HS-5 (cell line): ENCODE measurements at regions not wholly inside any gene's neighbourhood (a gene's known extent, or its start where the extent isn't known, plus 50 kb on each side); places are given as distances from the start of the nearest gene placed in this dataset.
A peak's percentile ranks its signal among the peaks of the same experiment; 100 is the strongest.
"Not testable (repeated sequence)": the region's sequence is repeated elsewhere in the genome, so short reads cannot be mapped to it uniquely, and the experiment has no call there.

Experiments used
- DNase-seq: peaks from one replicate; pipeline ENCODE4 v3.0.0-alpha.2; 2012; ENCODE audit warnings: low read depth

DNA sequence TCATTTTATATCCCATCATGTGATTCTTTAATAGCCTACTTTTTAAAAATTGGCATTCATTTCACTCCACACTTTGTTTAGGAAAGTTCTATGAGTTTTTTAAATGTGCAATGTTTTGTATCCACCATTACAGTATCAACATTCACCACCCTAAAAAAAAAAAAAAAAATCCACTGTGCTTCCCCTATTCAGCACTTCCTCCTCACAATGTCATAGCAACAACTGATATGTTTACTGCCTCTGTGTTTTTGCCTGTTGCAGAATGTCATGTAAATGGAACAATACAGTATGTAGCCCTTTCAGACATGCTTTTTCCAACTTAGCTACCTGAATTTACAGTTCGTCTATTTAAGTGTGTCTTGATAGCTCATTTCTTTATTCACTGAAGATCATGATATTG lies 754.2 kb downstream of the FAM181B start:
- DNase-seq = no peak

- DNase-seq = no peak
Measured at GRCh38 chr11:81975261-81975900, 758.3 kb downstream of the FAM181B start.

- no peak for DNase-seq
Measured at GRCh38 chr11:81970886-81971285, 762.8 kb downstream of the FAM181B start.

- no peak for DNase-seq
Measured at GRCh38 chr11:81967242-81967641, 766.4 kb downstream of the FAM181B start.

GRCh38 chr11:81966340-81966739 lies 767.3 kb downstream of the FAM181B start:
- no peak for DNase-seq

DNA sequence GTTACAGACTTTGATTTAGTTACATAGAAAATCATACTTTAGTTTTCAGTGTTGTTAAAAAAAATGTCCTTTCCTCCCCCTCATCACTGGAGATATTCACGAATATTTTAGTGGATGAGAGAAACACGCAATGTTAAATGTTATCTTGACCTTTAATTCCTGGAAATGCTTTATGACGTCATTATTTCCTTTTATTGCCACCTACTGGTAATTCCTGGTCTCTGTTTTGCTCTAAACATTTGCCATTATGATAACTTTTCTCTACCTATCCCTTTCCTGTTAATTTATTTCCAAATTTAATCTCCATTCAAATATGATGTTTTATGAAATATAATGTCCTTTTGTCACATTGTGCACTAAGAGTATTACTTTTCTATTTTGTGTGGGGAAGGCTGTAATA lies 770.6 kb downstream of the FAM181B start:
- peak; percentile 16 for DNase-seq

- no peak for DNase-seq
Measured at GRCh38 chr11:81960443-81960842, 773.2 kb downstream of the FAM181B start.

DNA sequence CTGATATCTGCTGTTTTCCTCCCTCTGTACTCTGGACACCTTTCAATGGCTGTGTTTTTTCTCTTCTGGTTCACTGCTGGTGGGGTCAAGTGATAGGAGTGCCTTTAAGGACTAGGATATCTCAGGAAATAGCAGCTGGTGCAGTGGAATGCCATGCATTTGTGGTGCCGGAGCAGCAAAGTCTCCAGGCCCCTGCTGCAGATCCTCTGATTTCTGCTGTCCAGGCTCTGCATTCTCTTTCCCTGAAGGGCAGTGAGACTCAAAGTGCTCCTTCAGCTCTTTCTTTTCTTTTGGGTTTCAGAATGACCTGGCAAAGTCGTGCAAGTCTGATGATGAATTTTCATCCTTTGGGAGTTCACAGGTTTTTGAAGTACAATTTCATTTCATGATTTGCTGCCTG lies 774.3 kb downstream of the FAM181B start:
- no peak for DNase-seq

DNA sequence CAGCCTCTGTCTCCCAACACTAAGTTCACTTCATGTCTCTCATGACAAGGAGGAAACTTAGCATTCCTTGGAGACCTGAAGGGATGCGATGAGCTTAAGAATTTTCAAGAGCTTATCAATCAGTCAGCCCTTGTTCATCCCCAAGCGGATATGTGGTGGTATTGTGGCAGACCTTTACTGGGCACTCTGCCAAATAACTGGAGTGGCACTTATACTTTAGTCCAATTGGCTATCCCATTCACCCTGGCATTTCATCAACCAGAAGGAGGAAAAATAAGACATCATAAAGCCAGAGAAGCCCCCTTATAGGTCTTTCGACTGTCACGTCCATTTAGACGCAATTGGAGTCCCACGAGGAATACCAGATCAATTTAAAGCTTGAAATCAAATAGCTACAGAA lies 779.4 kb downstream of the FAM181B start:
- not testable (repeated sequence) for DNase-seq

- no peak for DNase-seq
Measured at GRCh38 chr11:81946831-81947230, 786.8 kb downstream of the FAM181B start.

GRCh38 chr11:81942646-81943045 lies 791.0 kb downstream of the FAM181B start:
- no peak for DNase-seq

- no peak for DNase-seq
Measured at GRCh38 chr11:81941998-81942397, 791.7 kb downstream of the FAM181B start.

DNA sequence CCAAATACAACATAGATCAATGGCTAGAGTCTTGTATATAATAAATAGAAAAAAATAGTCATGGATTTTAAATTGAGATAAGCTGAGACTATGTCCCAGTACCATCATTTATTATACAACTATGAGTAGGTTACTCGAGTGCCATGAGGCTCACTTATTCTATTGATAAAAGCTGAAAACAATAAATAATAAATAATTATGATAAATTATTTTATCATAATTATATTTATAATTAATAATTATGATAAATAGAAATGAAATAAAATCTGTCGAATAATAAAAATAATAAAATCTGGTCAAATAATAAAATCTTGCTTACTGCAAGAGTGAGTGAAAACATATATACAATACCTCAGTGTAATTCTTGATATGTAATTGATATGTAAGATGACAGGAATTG lies 801.4 kb downstream of the FAM181B start:
- DNase-seq = no peak

DNA sequence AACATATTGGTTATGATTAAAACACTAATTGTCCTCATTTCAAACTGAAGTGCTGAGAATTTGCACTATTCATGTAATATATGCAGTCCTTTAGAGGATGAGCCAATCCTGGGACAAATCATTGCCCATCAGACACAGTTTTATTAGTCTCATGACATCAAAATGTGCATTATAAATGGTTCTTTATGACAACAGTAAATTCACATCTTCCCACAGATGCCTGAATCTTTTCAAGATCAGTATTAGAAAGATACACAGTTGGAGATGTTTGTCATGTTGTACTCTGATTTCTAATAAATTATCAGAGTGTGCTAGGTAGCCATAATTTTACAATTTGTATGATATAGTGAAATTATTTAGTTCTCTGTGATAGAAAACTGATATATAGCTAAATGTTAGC lies 813.5 kb downstream of the FAM181B start:
- no peak for DNase-seq

- DNase-seq = peak; percentile 18
Measured at GRCh38 chr11:81916451-81916850, 817.2 kb downstream of the FAM181B start.

GRCh38 chr11:81915045-81915444 lies 818.6 kb downstream of the FAM181B start:
- DNase-seq = no peak

- DNase-seq = no peak
Measured at GRCh38 chr11:81913793-81914192, 819.9 kb downstream of the FAM181B start.

DNA sequence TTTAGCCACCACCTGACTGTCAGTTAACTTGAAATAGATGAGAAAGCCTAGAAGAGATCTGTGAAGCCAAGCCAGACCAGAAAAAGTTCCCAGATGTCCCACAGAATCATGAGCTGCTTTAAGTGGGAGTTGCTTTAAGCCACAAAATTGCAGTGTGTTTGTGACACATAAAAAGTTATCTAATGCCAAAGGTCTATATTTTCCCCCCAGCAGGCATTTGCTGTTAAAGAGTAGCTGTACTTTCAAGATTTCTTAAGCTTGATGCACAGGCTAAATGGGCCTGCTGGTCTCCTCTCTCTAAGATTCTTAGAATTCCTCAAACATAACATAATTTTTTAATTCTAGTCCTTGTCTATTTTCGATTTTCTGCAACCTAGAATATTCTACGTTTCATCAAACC lies 825.7 kb downstream of the FAM181B start:
- DNase-seq = no peak

DNA sequence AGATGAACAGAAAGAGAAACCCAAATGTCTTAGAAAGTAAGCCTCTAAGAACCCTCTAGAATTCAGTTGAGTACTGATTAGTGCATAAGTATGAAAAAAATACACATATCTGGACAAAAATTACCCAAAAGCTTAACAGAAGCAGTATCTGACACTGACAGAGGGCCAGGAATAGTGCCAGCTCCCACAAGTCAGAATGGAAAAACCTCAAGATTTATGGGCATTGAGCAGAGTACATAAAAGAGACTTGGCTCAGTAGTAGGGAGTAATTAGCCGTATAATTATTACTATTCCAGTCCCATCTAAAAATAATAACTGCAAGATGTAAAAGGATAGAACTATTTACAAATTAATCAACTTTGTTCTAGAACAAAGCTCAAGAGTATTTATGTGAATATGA lies 834.5 kb downstream of the FAM181B start:
- DNase-seq = no peak

DNA sequence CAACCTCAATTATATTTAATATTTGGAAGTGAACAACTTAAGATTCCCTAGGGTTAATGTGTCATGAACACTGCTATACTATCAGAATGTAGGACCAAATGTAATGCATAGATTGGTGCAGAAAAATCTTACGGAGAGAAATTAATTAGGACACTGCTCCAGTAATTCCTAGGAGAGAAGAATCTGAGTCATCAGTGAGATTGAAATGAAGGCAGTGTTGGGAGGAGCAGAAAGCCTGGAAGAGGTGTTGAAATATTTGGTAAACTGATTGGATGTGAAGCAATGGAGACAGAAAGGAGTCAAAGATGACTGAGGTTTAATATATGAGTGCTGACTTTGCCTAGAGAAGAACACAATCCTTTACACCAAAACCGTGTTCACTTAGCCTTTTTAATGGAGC lies 836.0 kb downstream of the FAM181B start:
- no peak for DNase-seq

DNA sequence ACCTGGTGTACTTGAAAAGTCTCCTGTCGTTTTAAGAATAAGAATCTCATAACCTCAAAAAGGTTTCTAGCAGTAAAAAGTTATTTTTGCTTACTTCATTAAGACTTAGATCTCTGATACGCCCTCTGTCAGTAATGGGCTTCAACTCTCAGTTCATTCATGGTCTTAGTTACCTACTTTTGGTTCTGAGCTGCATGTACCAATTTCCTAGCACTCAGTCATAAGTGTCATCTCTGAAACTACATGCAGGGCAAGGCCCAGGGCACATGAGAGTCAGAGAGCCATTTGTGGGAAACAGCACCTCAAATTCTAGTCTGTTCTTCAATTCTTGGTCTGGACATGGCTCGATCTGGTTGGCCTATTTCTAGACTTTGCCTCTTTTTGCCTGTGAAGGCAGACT lies 838.4 kb downstream of the FAM181B start:
- no peak for DNase-seq

DNA sequence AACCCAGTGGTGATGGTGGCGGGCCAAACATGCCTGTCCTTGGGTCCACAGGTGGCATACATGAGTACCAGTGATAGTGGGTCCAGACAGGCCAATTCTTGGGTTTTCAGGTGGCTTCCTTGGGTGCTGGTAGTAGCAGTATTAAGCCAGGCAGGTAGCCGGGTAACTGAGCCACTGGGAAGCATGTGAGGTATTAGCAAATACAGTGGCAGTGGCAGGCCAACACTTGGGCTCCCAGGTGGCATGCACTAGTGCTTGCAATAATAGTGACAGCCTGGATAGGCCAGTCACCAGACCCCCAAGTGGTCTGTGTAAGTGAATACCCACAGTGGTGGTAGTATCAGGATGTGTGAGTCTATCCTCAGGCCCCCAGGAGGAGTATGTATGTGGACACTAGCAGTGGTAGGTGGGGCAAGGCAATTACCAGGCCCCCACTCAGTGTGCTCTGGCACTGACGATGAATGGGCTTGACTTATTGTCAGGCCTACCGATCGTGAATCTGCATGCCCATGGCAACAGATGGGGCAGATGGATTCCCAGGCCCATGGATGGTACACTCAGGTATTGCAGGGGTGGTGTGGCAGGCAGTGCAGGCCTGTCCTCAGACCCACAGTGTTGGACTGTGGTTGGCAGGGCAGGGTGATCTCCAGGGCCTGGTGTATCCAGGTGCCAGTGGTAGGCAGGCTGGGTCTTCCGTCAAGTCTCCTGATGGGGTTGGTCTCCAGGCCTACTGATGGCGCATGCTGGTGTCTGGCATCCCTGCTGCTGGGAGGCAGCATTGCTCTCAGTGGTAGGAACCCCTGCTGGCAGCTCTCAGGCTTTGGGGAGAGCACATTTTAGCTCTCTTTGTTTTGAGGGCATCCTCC lies 840.7 kb downstream of the FAM181B start:
- no peak for DNase-seq

DNA sequence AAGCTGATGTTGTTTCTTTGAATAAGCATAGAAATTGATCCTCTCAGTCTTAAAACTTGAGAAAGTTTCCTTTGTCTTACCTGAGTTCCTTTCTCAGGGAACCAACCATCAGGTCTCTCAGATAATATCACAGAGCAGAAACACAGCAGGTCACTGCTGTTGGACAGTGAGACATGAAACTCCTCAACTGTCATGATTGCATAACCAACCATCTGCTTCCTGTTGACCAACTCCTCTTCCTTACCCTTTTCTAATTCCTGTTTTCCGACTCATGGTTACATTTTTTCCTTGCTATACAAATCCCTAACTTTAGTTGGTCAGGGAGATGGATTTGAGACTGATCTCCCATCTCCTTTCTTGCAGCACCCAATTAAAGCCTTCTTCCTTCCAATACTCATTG lies 845.3 kb downstream of the FAM181B start:
- peak; percentile 35 for DNase-seq

DNA sequence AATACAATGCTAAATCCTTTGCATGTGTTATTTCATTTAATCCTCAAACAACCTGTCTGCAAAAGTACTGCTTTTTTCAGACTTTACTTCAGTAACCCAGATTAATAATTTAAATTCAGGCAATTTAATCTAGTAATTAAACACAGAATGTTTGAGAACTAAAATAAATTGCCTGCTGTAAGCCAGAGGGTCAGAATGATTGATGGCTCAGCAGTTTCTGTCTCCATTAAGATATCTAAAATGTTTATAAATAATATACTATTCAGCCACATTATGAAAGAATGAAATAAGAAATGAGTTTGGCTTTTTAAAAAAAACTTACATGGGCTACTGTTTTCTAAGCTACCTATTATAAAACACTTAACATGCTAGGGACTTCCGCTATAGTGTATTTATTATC lies 846.0 kb downstream of the FAM181B start:
- no peak for DNase-seq
